ENCODE measurements at regions not wholly inside any gene's neighbourhood (a gene's known extent, or its start where the extent isn't known, plus 50 kb on each side); places are given as distances from the start of the nearest gene placed in this dataset.

- peak; percentile 50 for DNase-seq
- WGBS, 5 donors: 78 to 93% (median 86%) methylated on average over 11 to 18 of the region's 18 CpGs
- intact Hi-C loops (cut with DNase I; ENCODE audit: low total_unique reads): no loop called here
- Histone ChIP-seq H3K4me3 (no peak overlapping the region), H3K4me1 (no peaks in the 10 kb centered on the region), H3K36me3 (no peaks in the 10 kb centered on the region), H3K27me3 (replicated peaks in 1 of 7) (peaks cover 0 to 52% (median 0%) of the 10 kb centered on the region in 7 donors), H3K9me3 (peaks cover 0 to 33% (median 22%) of the 10 kb centered on the region in 8 donors), H3K27ac (no peak overlapping the region)
- no peak for TF ChIP-seq POLR2A (IDR thresholded peaks at IDR 0.05)
- no peak for TF ChIP-seq POLR2AphosphoS5 (IDR thresholded peaks at IDR 0.05)
- TF ChIP-seq CTCF (IDR thresholded peaks at IDR 0.05 in 8 of 11, conservative IDR thresholded peaks at IDR 0.05 in 3 of 11): no peak
Measured at GRCh38 chr22:49295851-49296560, 531.7 kb downstream of the BRD1 start.

- Histone ChIP-seq H3K27ac (no peak overlapping the region), H3K4me1 (no peaks in the 10 kb centered on the region), H3K36me3 (no peaks in the 10 kb centered on the region), H3K4me3 (no peak overlapping the region), H3K27me3 (replicated peaks in 1 of 7) (peaks cover 0 to 56% (median 0%) of the 10 kb centered on the region in 7 donors), H3K9me3 (peaks cover 0 to 33% (median 22%) of the 10 kb centered on the region in 8 donors)
- TF ChIP-seq POLR2AphosphoS5 (IDR thresholded peaks at IDR 0.05): no peak
- intact Hi-C loops (cut with DNase I; ENCODE audit: low total_unique reads): no loop called here
- peak; percentile 35 for DNase-seq
- 82 to 89% (median 84%) methylated on average over 5 of the region's 5 CpGs for WGBS, 5 donors
Measured at GRCh38 chr22:49295465-49295743, 532.3 kb downstream of the BRD1 start.

DNA sequence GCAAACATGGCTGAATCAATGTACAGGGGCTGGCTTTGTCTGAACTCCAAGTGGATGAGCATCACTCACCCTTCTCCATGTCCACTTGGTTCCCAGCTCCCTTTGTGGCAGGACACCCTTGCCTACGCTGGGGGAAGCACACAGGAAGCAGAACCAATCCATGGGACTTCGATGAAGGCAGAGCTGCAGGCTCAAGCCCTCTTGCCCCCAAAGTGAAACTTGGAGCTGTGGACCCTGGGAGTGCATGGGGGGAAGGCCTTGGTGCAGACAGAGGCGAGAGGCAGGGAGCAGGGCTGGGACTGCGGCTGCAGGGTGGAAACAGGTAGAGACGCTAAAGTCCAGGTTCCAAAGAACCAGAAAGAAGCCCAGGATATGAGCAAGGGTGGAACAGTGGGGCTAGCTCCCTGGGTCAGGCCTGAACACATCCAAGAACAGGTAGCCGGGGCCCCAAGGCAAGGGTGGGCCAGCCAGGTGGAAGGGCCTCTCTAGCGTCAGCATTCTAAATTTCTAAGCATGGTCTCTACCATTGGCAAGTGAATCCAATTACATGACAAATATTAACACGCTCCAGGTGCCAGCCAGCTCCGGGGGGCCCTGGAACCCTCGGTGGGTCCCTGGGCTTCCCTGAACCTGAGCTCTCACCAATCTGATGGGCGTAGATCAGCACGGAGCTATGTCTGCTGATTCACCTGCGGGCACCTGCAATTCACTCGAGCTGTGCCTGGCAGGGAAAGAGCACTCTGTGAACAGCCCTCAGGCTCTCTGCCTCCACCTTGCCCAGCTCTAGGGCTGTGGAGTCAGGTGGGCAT, 532.8 kb downstream of the BRD1 start:
- Histone ChIP-seq H3K27me3 (replicated peaks in 1 of 7) (peaks cover 0 to 57% (median 0%) of the 10 kb centered on the region in 7 donors), H3K9me3 (peaks cover 0 to 33% (median 22%) of the 10 kb centered on the region in 8 donors), H3K36me3 (no peaks in the 10 kb centered on the region), H3K27ac (no peak overlapping the region), H3K4me1 (no peaks in the 10 kb centered on the region), H3K4me3 (no peak overlapping the region)
- DNase-seq: peak; percentile 48
- intact Hi-C loops (cut with DNase I; ENCODE audit: low total_unique reads): no loop called here
- TF ChIP-seq CTCF (IDR thresholded peaks at IDR 0.05 in 8 of 11, conservative IDR thresholded peaks at IDR 0.05 in 3 of 11) (no peak), POLR2AphosphoS5 (IDR thresholded peaks at IDR 0.05) (no peak), POLR2A (IDR thresholded peaks at IDR 0.05) (no peak)
- 80 to 94% (median 81%) methylated on average over 10 to 14 of the region's 14 CpGs for WGBS, 5 donors

- intact Hi-C loops (cut with DNase I; ENCODE audit: low total_unique reads): no loop called here
Measured at GRCh38 chr22:49292909-49293308, 534.8 kb downstream of the BRD1 start.

More at GRCh38 chr22:49292909-49293308, 534.8 kb downstream of the BRD1 start:
- no peak for DNase-seq
- Histone ChIP-seq H3K4me1 (no peaks in the 10 kb centered on the region), H3K27me3 (replicated peaks in 1 of 7) (peaks cover 0 to 55% (median 0%) of the 10 kb centered on the region in 7 donors), H3K9me3 (peaks cover 0 to 33% (median 22%) of the 10 kb centered on the region in 8 donors), H3K4me3 (no peak overlapping the region), H3K36me3 (no peaks in the 10 kb centered on the region), H3K27ac (no peak overlapping the region)
- TF ChIP-seq CTCF (IDR thresholded peaks at IDR 0.05 in 8 of 11, conservative IDR thresholded peaks at IDR 0.05 in 3 of 11) (no peak), POLR2AphosphoS5 (IDR thresholded peaks at IDR 0.05) (no peak), POLR2A (IDR thresholded peaks at IDR 0.05) (no peak)
- WGBS, 5 donors: 71 to 85% (median 74%) methylated on average over 5 of the region's 5 CpGs

All from spleen (tissue), 11 donors.